ENCODE measurements at regions not wholly inside any gene's neighbourhood (a gene's known extent, or its start where the extent isn't known, plus 50 kb on each side); places are given as distances from the start of the nearest gene placed in this dataset.

- ATAC-seq: no peak
- H3K9me3 Mint-ChIP-seq: no peaks in the 10 kb centered on the region
- H3K27ac Mint-ChIP-seq: no peak overlapping the region
- H3K4me3 Mint-ChIP-seq: no peak overlapping the region
- H3K36me3 Mint-ChIP-seq: no peaks in the 10 kb centered on the region
- H3K4me1 Mint-ChIP-seq: no peaks in the 10 kb centered on the region
- peaks cover 38% of the 10 kb centered on the region for H3K27me3 Mint-ChIP-seq
Measured at GRCh38 chr5:174301848-174302625, 256.5 kb downstream of the NSG2 start.

GRCh38 chr5:174303035-174303434 is 257.5 kb downstream of the NSG2 start:
- no peaks in the 10 kb centered on the region for H3K9me3 Mint-ChIP-seq
- no peak overlapping the region for H3K27ac Mint-ChIP-seq
- peaks cover 38% of the 10 kb centered on the region for H3K27me3 Mint-ChIP-seq
- H3K4me3 Mint-ChIP-seq: no peak overlapping the region
- H3K36me3 Mint-ChIP-seq: no peaks in the 10 kb centered on the region
- ATAC-seq: no peak
- no peaks in the 10 kb centered on the region for H3K4me1 Mint-ChIP-seq

GRCh38 chr5:174303437-174304045 is 258.0 kb downstream of the NSG2 start:
- H3K4me1 Mint-ChIP-seq: no peaks in the 10 kb centered on the region
- no peaks in the 10 kb centered on the region for H3K9me3 Mint-ChIP-seq
- no peak for ATAC-seq
- peaks cover 38% of the 10 kb centered on the region for H3K27me3 Mint-ChIP-seq
- H3K27ac Mint-ChIP-seq: no peak overlapping the region
- no peaks in the 10 kb centered on the region for H3K36me3 Mint-ChIP-seq
- no peak overlapping the region for H3K4me3 Mint-ChIP-seq

- Mint-ChIP-seq H3K4me1 (no peaks in the 10 kb centered on the region), H3K27ac (no peak overlapping the region), H3K4me3 (no peak overlapping the region), H3K36me3 (no peaks in the 10 kb centered on the region), H3K9me3 (no peaks in the 10 kb centered on the region), H3K27me3 (peaks cover 49% of the 10 kb centered on the region)
- no peak for ATAC-seq
Measured at GRCh38 chr5:174305241-174305681, 259.8 kb downstream of the NSG2 start.

- Mint-ChIP-seq H3K27me3 (peaks cover 60% of the 10 kb centered on the region), H3K27ac (no peak overlapping the region)
Measured at GRCh38 chr5:174306345-174307030, 261.0 kb downstream of the NSG2 start.

GRCh38 chr5:174307031-174307408 is 261.5 kb downstream of the NSG2 start:
- H3K36me3 Mint-ChIP-seq: no peaks in the 10 kb centered on the region
- H3K9me3 Mint-ChIP-seq: no peaks in the 10 kb centered on the region
- peaks cover 5% of the 10 kb centered on the region for H3K4me1 Mint-ChIP-seq
- no peak for ATAC-seq
- no peak overlapping the region for H3K27ac Mint-ChIP-seq
- no peak overlapping the region for H3K4me3 Mint-ChIP-seq
- peaks cover 59% of the 10 kb centered on the region for H3K27me3 Mint-ChIP-seq

More at GRCh38 chr5:174306345-174307030, 261.0 kb downstream of the NSG2 start:
- Mint-ChIP-seq H3K9me3 (no peaks in the 10 kb centered on the region), H3K4me3 (no peak overlapping the region), H3K4me1 (peaks cover 5% of the 10 kb centered on the region), H3K36me3 (no peaks in the 10 kb centered on the region)
- ATAC-seq: no peak

- peaks cover 57% of the 10 kb centered on the region for H3K27me3 Mint-ChIP-seq
- ATAC-seq: no peak
- no peak overlapping the region for H3K4me3 Mint-ChIP-seq
- H3K4me1 Mint-ChIP-seq: peaks cover 8% of the 10 kb centered on the region
- H3K36me3 Mint-ChIP-seq: no peaks in the 10 kb centered on the region
- no peak overlapping the region for H3K27ac Mint-ChIP-seq
- no peaks in the 10 kb centered on the region for H3K9me3 Mint-ChIP-seq
Measured at GRCh38 chr5:174307656-174308271, 262.3 kb downstream of the NSG2 start.

GRCh38 chr5:174309131-174309795 is 263.8 kb downstream of the NSG2 start:
- Mint-ChIP-seq H3K36me3 (no peaks in the 10 kb centered on the region), H3K4me1 (peaks cover 9% of the 10 kb centered on the region), H3K4me3 (no peak overlapping the region), H3K27ac (no peak overlapping the region), H3K9me3 (no peaks in the 10 kb centered on the region), H3K27me3 (peaks cover 57% of the 10 kb centered on the region)
- ATAC-seq: no peak

GRCh38 chr5:174310243-174310642 is 264.7 kb downstream of the NSG2 start:
- H3K9me3 Mint-ChIP-seq: no peaks in the 10 kb centered on the region
- H3K4me3 Mint-ChIP-seq: no peak overlapping the region
- peaks cover 9% of the 10 kb centered on the region for H3K4me1 Mint-ChIP-seq
- no peaks in the 10 kb centered on the region for H3K36me3 Mint-ChIP-seq
- ATAC-seq: no peak
- peaks cover 63% of the 10 kb centered on the region for H3K27me3 Mint-ChIP-seq
- no peak overlapping the region for H3K27ac Mint-ChIP-seq

GRCh38 chr5:174310706-174311105 is 265.2 kb downstream of the NSG2 start:
- Mint-ChIP-seq H3K27me3 (peaks cover 63% of the 10 kb centered on the region), H3K4me3 (no peak overlapping the region), H3K27ac (no peak overlapping the region), H3K4me1 (peaks cover 9% of the 10 kb centered on the region), H3K36me3 (no peaks in the 10 kb centered on the region), H3K9me3 (no peaks in the 10 kb centered on the region)
- ATAC-seq: no peak

GRCh38 chr5:174311121-174311520 is 265.6 kb downstream of the NSG2 start:
- Mint-ChIP-seq H3K27ac (no peak overlapping the region), H3K27me3 (peaks cover 61% of the 10 kb centered on the region), H3K36me3 (no peaks in the 10 kb centered on the region), H3K4me1 (peaks cover 9% of the 10 kb centered on the region), H3K9me3 (no peaks in the 10 kb centered on the region), H3K4me3 (no peak overlapping the region)
- no peak for ATAC-seq

GRCh38 chr5:174311531-174312269 is 266.2 kb downstream of the NSG2 start:
- Mint-ChIP-seq H3K27me3 (peaks cover 59% of the 10 kb centered on the region), H3K9me3 (no peaks in the 10 kb centered on the region), H3K36me3 (no peaks in the 10 kb centered on the region), H3K27ac (no peak overlapping the region), H3K4me1 (peaks cover 9% of the 10 kb centered on the region), H3K4me3 (no peak overlapping the region)
- ATAC-seq: peak; percentile 37

- Mint-ChIP-seq H3K4me3 (no peak overlapping the region), H3K27me3 (peaks cover 59% of the 10 kb centered on the region), H3K36me3 (no peaks in the 10 kb centered on the region), H3K27ac (no peak overlapping the region), H3K4me1 (peaks cover 9% of the 10 kb centered on the region), H3K9me3 (no peaks in the 10 kb centered on the region)
- ATAC-seq: no peak
Measured at GRCh38 chr5:174312270-174312617, 266.7 kb downstream of the NSG2 start.

GRCh38 chr5:174312641-174313040 is 267.1 kb downstream of the NSG2 start:
- Mint-ChIP-seq H3K4me1 (peaks cover 9% of the 10 kb centered on the region), H3K9me3 (no peaks in the 10 kb centered on the region), H3K27me3 (peaks cover 59% of the 10 kb centered on the region), H3K27ac (no peak overlapping the region), H3K4me3 (no peak overlapping the region), H3K36me3 (no peaks in the 10 kb centered on the region)
- ATAC-seq: no peak
